ENCODE measurements at regions not wholly inside any gene's neighbourhood (a gene's known extent, or its start where the extent isn't known, plus 50 kb on each side); places are given as distances from the start of the nearest gene placed in this dataset.

- ChIA-PET POLR2A (ENCODE audit: unreplicated experiment) (no interaction called here), CTCF (no interaction called here)
- H4K20me1 ChIP-seq (ENCODE audit: insufficient read depth): no peaks in the 10 kb centered on the region
- H3K9me3 ChIP-seq (ENCODE audit: insufficient read depth, low read depth): no peaks in the 10 kb centered on the region
- no TSS peak for BruUV-seq (replicated peaks)
- no peaks in the 10 kb centered on the region for H3K27me3 ChIP-seq (ENCODE audit: insufficient read depth, low read depth)
- H3K4me2 ChIP-seq: no peak overlapping the region
- H3F3A ChIP-seq (ENCODE audit: insufficient read depth, low read depth): no peaks in the 10 kb centered on the region
- H3K4me1 ChIP-seq (replicated peaks; ENCODE audit: insufficient read depth): no peaks in the 10 kb centered on the region
- H3K79me2 ChIP-seq (ENCODE audit: low read depth): no peaks in the 10 kb centered on the region
- H3K4me3 ChIP-seq: no peak overlapping the region
- no peaks in the 10 kb centered on the region for H3K36me3 ChIP-seq (ENCODE audit: low read depth)
- DNase-seq: no peak
- no peak overlapping the region for H3K27ac ChIP-seq
- no peaks in the 10 kb centered on the region; the same call in 1 of the 2 replicates for H3K9me2 ChIP-seq (ENCODE audit: insufficient read depth)
- TF ChIP-seq CTCF (conservative IDR thresholded peaks at IDR 0.05) (no peak), EZH2 (IDR thresholded peaks at IDR 0.05; ENCODE audit: low read depth) (no peak)
- intact Hi-C loops (cut with micrococcal nuclease; ENCODE audit: unreplicated experiment): no loop called here
- no peak overlapping the region for H2AFZ ChIP-seq
Measured at GRCh38 chr6:45732731-45733130, 282.9 kb downstream of the CLIC5 start.

GRCh38 chr6:45730232-45730631, 285.4 kb downstream of the CLIC5 start:
- no peak overlapping the region for H3K4me2 ChIP-seq
- BruUV-seq (replicated peaks): no TSS peak
- H3K36me3 ChIP-seq (ENCODE audit: low read depth): no peaks in the 10 kb centered on the region
- TF ChIP-seq CTCF (conservative IDR thresholded peaks at IDR 0.05) (no peak), EZH2 (IDR thresholded peaks at IDR 0.05; ENCODE audit: low read depth) (no peak)
- no peaks in the 10 kb centered on the region for H3K79me2 ChIP-seq (ENCODE audit: low read depth)
- no peak for DNase-seq
- CTCF ChIA-PET: interaction anchor here (0.6 kb wide), 1 partner anchor 198 kb away, joined by 3 read pairs; no protein-coding TSS in a partner anchor
- no peaks in the 10 kb centered on the region for H3K27me3 ChIP-seq (ENCODE audit: insufficient read depth, low read depth)
- no peak overlapping the region for H3K4me3 ChIP-seq
- no peaks in the 10 kb centered on the region for H3F3A ChIP-seq (ENCODE audit: insufficient read depth, low read depth)
- POLR2A ChIA-PET (ENCODE audit: unreplicated experiment): no interaction called here
- no peak overlapping the region for H3K27ac ChIP-seq
- no peaks in the 10 kb centered on the region for H3K9me2 ChIP-seq (ENCODE audit: insufficient read depth)
- no peaks in the 10 kb centered on the region for H3K4me1 ChIP-seq (replicated peaks; ENCODE audit: insufficient read depth)
- H4K20me1 ChIP-seq (ENCODE audit: insufficient read depth): no peaks in the 10 kb centered on the region
- H2AFZ ChIP-seq: no peak overlapping the region
- intact Hi-C loops (cut with micrococcal nuclease; ENCODE audit: unreplicated experiment): no loop called here
- no peaks in the 10 kb centered on the region for H3K9me3 ChIP-seq (ENCODE audit: insufficient read depth, low read depth)

- H3F3A ChIP-seq (ENCODE audit: insufficient read depth, low read depth): no peaks in the 10 kb centered on the region
- DNase-seq: peak; percentile 29 to 38
- no peaks in the 10 kb centered on the region for H3K36me3 ChIP-seq (ENCODE audit: low read depth)
- TF ChIP-seq CTCF (conservative IDR thresholded peaks at IDR 0.05) (no peak), EZH2 (IDR thresholded peaks at IDR 0.05; ENCODE audit: low read depth) (no peak)
- H2AFZ ChIP-seq: no peak overlapping the region
- H4K20me1 ChIP-seq (ENCODE audit: insufficient read depth): no peaks in the 10 kb centered on the region
- H3K4me3 ChIP-seq: no peak overlapping the region
- no peaks in the 10 kb centered on the region for H3K79me2 ChIP-seq (ENCODE audit: low read depth)
- H3K9me3 ChIP-seq (ENCODE audit: insufficient read depth, low read depth): no peaks in the 10 kb centered on the region
- no peaks in the 10 kb centered on the region for H3K9me2 ChIP-seq (ENCODE audit: insufficient read depth)
- H3K4me1 ChIP-seq (replicated peaks; ENCODE audit: insufficient read depth): no peaks in the 10 kb centered on the region
- intact Hi-C loops (cut with micrococcal nuclease; ENCODE audit: unreplicated experiment): no loop called here
- H3K27ac ChIP-seq: no peak overlapping the region
- ChIA-PET POLR2A (ENCODE audit: unreplicated experiment) (no interaction called here), CTCF (no interaction called here)
- no TSS peak for BruUV-seq (replicated peaks)
- H3K27me3 ChIP-seq (ENCODE audit: insufficient read depth, low read depth): no peaks in the 10 kb centered on the region
- H3K4me2 ChIP-seq: no peak overlapping the region
Measured at GRCh38 chr6:45728674-45729073, 287.0 kb downstream of the CLIC5 start.

Data from PC-9 (cell line).